Progenitor cell of endocrine pancreas (in vitro differentiated cells): ENCODE measurements at regions not wholly inside any gene's neighbourhood (a gene's known extent, or its start where the extent isn't known, plus 50 kb on each side); places are given as distances from the start of the nearest gene placed in this dataset.
A peak's percentile ranks its signal among the peaks of the same experiment; 100 is the strongest.

ENCODE experiments used
- DNase-seq: peaks from one replicate; pipeline ENCODE4 v3.0.0; 2021; ENCODE audit warnings: low spot score; ENCODE audit not compliant: unreplicated experiment
- H3K27ac Mint-ChIP-seq: 2 replicates; pipeline ENCODE4 v1.8.0; 2021; ENCODE audit warnings: mild to moderate bottlenecking, moderate library complexity, mixed read lengths
- H3K27me3 Mint-ChIP-seq: 2 replicates; pipeline ENCODE4 v1.8.0; 2021; ENCODE audit warnings: mixed read lengths
- H3K36me3 Mint-ChIP-seq: 2 replicates; pipeline ENCODE4 v1.8.0; 2022; ENCODE audit warnings: mixed read lengths; ENCODE audit not compliant: insufficient read depth
- H3K4me1 Mint-ChIP-seq: 2 replicates; pipeline ENCODE4 v1.8.0; 2021; ENCODE audit warnings: low read depth, mixed read lengths
- H3K4me3 Mint-ChIP-seq: 2 replicates; pipeline ENCODE4 v1.8.0; 2021; ENCODE audit warnings: low read depth, mild to moderate bottlenecking, moderate library complexity, mixed read lengths
- H3K9me3 Mint-ChIP-seq: 2 replicates; pipeline ENCODE4 v1.8.0; 2021; ENCODE audit warnings: low read depth, mixed read lengths
- CTCF ChIP-seq: fragments of 200-600 bp; sonication (generic); IDR thresholded peaks from one replicate; pipeline ENCODE4 v1.5.0; 2021; ENCODE audit warnings: antibody characterized with exemption, mild to moderate bottlenecking; ENCODE audit not compliant: unreplicated experiment

- Mint-ChIP-seq H3K36me3 (no peaks in the 10 kb centered on the region), H3K4me3 (no peak overlapping the region), H3K27ac (peak overlapping the region; percentile 34), H3K9me3 (no peaks in the 10 kb centered on the region), H3K4me1 (peaks cover 12% of the 10 kb centered on the region), H3K27me3 (peaks cover 28% of the 10 kb centered on the region)
- DNase-seq, result no peak
- no peak for TF ChIP-seq CTCF
Observed at GRCh38 chr10:29794776-29795611, 160.2 kb upstream of the SVIL start.

- Mint-ChIP-seq H3K4me3 (no peak overlapping the region), H3K27ac (no peak overlapping the region), H3K9me3 (peaks cover 4% of the 10 kb centered on the region), H3K27me3 (peaks cover 20% of the 10 kb centered on the region), H3K4me1 (peaks cover 12% of the 10 kb centered on the region), H3K36me3 (no peaks in the 10 kb centered on the region)
- no peak for DNase-seq
- TF ChIP-seq CTCF, result no peak
Observed at GRCh38 chr10:29791773-29792172, 157.0 kb upstream of the SVIL start.

- Mint-ChIP-seq H3K27me3 (peaks cover 8% of the 10 kb centered on the region), H3K36me3 (no peaks in the 10 kb centered on the region), H3K4me1 (peaks cover 7% of the 10 kb centered on the region), H3K9me3 (peaks cover 4% of the 10 kb centered on the region), H3K27ac (no peak overlapping the region), H3K4me3 (no peak overlapping the region)
- TF ChIP-seq CTCF, result no peak
- DNase-seq, result no peak
Observed at GRCh38 chr10:29790207-29790606, 155.4 kb upstream of the SVIL start.

GRCh38 chr10:29788113-29788512 is 153.3 kb upstream of the SVIL start:
- TF ChIP-seq CTCF, result no peak
- Mint-ChIP-seq H3K9me3 (peaks cover 4% of the 10 kb centered on the region), H3K4me3 (no peak overlapping the region), H3K4me1 (no peaks in the 10 kb centered on the region), H3K36me3 (no peaks in the 10 kb centered on the region), H3K27ac (no peak overlapping the region), H3K27me3 (peaks cover 12% of the 10 kb centered on the region)
- no peak for DNase-seq

- Mint-ChIP-seq H3K4me3 (no peak overlapping the region), H3K4me1 (no peaks in the 10 kb centered on the region), H3K9me3 (peaks cover 4% of the 10 kb centered on the region), H3K27me3 (peaks cover 8% of the 10 kb centered on the region), H3K27ac (no peak overlapping the region), H3K36me3 (no peaks in the 10 kb centered on the region)
- DNase-seq, result no peak
- no peak for TF ChIP-seq CTCF
Observed at GRCh38 chr10:29785701-29786100, 150.9 kb upstream of the SVIL start.
